Activated CD4-positive, alpha-beta T cell treated with anti-CD3 and anti-CD28 coated beads for 48 hours (primary cell): ENCODE measurements at regions not wholly inside any gene's neighbourhood (a gene's known extent, or its start where the extent isn't known, plus 50 kb on each side); places are given as distances from the start of the nearest gene placed in this dataset.
A peak's percentile ranks its signal among the peaks of the same experiment; 100 is the strongest.

Experiments
- DNase-seq: peaks from one replicate; pipeline ENCODE4 v3.0.0-alpha.2; 2020

- no peak for DNase-seq
These were observed 175.3 kb upstream of the STT3B start for GRCh38 chr3:31357451-31357850.

GRCh38 chr3:31358473-31359070 is 174.2 kb upstream of the STT3B start:
- DNase-seq = no peak

- no peak for DNase-seq
These were observed 171.1 kb upstream of the STT3B start for GRCh38 chr3:31361371-31362273.

GRCh38 chr3:31364188-31364587 is 168.5 kb upstream of the STT3B start:
- no peak for DNase-seq

- DNase-seq = no peak
These were observed 168.0 kb upstream of the STT3B start for GRCh38 chr3:31364711-31365110.

- no peak for DNase-seq
These were observed 165.2 kb upstream of the STT3B start for GRCh38 chr3:31367518-31367917.

- DNase-seq = no peak
These were observed 162.9 kb upstream of the STT3B start for GRCh38 chr3:31369637-31370379.

- no peak for DNase-seq
These were observed 162.4 kb upstream of the STT3B start for GRCh38 chr3:31370380-31370666.

GRCh38 chr3:31370681-31371080 is 162.0 kb upstream of the STT3B start:
- no peak for DNase-seq

GRCh38 chr3:31371484-31372177 is 161.1 kb upstream of the STT3B start:
- no peak for DNase-seq

- DNase-seq = no peak
These were observed 159.0 kb upstream of the STT3B start for GRCh38 chr3:31373681-31374080.

- DNase-seq = peak; percentile 15
These were observed 155.6 kb upstream of the STT3B start for GRCh38 chr3:31377045-31377642.

GRCh38 chr3:31378231-31378630 is 154.5 kb upstream of the STT3B start:
- DNase-seq = no peak

GRCh38 chr3:31379598-31379997 is 153.1 kb upstream of the STT3B start:
- no peak for DNase-seq

- no peak for DNase-seq
These were observed 149.9 kb upstream of the STT3B start for GRCh38 chr3:31382856-31383255.

- DNase-seq = no peak
These were observed 148.6 kb upstream of the STT3B start for GRCh38 chr3:31384117-31384516.

- DNase-seq = no peak
These were observed 142.8 kb upstream of the STT3B start for GRCh38 chr3:31389939-31390338.

- DNase-seq = no peak
These were observed 142.3 kb upstream of the STT3B start for GRCh38 chr3:31390466-31390865.

GRCh38 chr3:31391150-31391549 is 141.6 kb upstream of the STT3B start:
- no peak for DNase-seq

GRCh38 chr3:31392568-31392967 is 140.2 kb upstream of the STT3B start:
- DNase-seq = no peak

GRCh38 chr3:31399271-31399670 is 133.5 kb upstream of the STT3B start:
- DNase-seq = no peak

GRCh38 chr3:31402117-31402516 is 130.6 kb upstream of the STT3B start:
- no peak for DNase-seq

- no peak for DNase-seq
These were observed 129.5 kb upstream of the STT3B start for GRCh38 chr3:31403197-31403596.
